ENCODE measurements at regions not wholly inside any gene's neighbourhood (a gene's known extent, or its start where the extent isn't known, plus 50 kb on each side); places are given as distances from the start of the nearest gene placed in this dataset.

DNA sequence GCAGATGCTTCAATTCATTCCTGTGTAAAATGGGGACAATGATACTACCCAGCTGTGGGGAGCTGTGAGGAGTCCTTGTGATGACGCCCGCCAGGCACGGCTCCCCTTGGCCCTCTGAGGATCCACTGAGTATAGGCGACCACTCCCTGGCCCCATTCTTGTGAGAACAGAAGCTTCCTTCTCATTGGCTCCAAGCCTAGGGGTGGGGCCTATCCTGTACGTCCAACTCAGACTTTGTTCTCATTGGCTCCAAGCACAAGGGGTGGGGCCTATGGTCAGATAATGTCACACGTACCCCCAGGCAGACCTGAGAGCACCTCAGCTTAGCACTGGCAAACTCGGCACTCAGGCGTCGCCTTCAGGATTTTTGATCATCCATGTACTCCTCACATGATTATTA lies 232.9 kb upstream of the MVB12B start:
- DNase-seq (ENCODE audit: low spot score) = no peak

- no peak for DNase-seq (ENCODE audit: low spot score)
Observed at GRCh38 chr9:126095546-126096190, 231.0 kb upstream of the MVB12B start.

DNA sequence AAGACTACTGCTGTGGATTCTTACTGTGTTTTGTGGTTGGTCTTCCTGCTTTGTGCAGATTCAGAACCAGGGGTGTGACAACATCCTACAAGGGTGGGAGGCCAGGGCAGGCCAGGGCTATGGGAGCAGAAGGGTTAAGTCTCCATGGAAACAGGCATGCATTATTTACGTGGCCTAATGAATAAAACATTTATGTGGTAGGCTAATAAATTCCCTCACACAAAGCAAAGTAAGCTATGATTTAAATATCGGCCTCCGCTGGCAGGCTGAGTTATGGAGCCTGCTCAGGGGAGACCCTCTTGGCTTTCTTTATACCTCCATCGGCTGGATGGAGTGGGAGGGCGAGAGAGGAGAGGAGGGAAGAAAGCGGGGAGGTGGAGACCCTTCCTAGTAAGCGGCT lies 230.3 kb upstream of the MVB12B start:
- DNase-seq (ENCODE audit: low spot score) = no peak

GRCh38 chr9:126097679-126098078 lies 228.9 kb upstream of the MVB12B start:
- no peak for DNase-seq (ENCODE audit: low spot score)

- DNase-seq (ENCODE audit: low spot score) = no peak
Observed at GRCh38 chr9:126106404-126106803, 220.2 kb upstream of the MVB12B start.

DNA sequence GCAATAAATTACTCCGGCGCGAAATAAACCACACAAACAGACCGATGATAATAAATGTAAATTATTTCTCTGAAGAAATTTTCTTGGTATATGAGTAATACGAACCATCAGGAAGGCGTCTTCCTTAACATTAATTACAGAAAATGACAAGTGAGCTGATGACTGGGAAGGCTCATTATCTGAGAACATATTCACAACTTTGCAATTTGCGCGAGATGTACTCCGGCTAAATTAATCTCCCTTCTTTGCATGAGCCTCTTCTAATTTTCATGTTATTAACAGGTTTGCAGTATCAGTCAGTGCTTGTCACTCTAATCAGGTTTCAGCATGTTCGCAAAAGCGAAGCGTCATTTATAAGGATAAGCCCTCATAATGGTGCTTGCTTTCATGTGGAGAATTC lies 218.9 kb upstream of the MVB12B start:
- DNase-seq (ENCODE audit: low spot score) = no peak

DNA sequence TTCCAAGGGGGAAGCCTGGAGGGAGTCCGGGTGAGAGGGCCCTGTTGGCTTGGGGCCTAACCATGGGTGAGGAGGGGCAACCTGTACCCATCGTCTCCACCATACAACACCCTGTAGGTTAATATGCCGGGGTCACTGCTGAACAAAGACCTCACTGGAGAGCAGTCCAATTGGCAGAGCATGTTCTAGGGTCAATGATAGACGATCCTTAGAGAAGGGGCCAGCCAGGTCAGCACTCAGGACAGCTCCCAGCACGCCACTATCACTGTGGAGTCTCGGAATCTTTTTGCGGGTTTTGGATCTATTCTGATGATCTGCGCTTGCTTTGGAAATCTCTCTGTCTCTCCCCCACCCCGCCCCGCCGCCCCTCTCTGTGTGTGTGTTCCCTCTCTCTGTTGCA lies 218.4 kb upstream of the MVB12B start:
- no peak for DNase-seq (ENCODE audit: low spot score)

DNA sequence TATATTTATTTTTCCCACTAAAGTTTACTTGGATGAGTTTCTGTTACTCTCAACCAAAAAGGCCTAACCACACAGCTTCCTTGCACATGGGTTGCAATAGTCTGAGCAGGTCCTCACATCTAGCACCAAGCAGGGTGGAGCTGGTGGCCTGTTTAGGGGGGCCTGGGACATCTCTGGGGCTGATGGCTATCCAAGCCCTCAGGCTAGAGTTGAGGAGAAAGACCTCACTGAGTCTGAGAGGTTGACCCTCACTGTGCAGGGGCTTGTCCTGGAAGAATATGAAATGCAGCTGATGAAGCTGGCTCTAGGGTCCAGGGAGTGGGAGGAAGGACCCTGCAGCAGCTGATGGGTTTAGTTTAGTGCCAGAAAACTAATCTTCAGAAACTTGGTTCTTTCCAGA lies 217.1 kb upstream of the MVB12B start:
- no peak for DNase-seq (ENCODE audit: low spot score)

GRCh38 chr9:126111556-126111955 lies 215.1 kb upstream of the MVB12B start:
- no peak for DNase-seq (ENCODE audit: low spot score)

DNA sequence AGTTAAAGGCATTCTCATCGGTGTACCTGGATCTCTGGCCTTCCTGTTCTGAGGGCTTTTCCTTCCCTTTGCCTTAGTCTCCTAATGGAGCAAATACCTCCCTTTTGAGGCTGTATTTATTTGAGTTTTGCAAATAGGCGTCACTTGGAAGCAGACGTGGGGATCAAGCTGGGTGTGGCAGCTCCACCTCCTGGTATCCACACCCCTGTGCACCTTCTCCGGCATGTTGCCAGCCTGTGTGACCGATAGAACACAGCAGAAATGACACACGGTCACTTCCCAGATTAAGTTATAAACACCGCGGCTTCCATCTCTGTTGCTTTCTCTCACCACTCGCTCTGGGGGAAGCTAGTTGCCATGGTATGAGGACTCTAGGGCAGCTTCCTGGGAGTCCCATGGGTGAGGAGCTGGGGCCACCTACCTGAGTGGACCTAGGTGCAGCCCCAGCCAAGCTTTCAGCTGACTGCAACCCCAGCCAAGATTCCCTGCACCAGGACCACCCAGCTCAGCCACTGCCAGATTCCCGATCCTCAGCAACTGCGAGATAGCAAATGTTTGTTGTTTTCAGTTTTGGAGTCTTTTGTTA lies 214.4 kb upstream of the MVB12B start:
- DNase-seq (ENCODE audit: low spot score) = no peak

DNA sequence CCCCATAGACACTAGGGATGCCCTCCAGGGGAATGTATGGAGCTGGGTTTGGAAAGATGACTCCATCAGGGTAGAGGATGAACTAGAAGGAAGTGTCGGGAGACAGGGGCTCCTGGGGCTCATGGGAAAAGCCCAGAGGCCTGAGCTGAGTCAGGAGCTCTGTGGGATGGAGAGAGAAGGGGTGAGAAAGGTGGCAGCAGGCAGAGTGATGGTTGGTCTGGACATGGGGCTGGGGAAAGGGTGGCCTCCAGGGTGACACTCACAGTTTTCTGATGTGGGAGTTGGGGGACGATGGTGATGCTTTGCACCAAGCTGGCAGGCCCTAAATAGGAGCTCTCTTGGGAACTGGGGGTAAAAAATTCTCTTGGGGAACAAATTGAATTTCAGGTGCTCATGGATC lies 213.5 kb upstream of the MVB12B start:
- DNase-seq (ENCODE audit: low spot score) = no peak

GRCh38 chr9:126113756-126114408 lies 212.7 kb upstream of the MVB12B start:
- no peak for DNase-seq (ENCODE audit: low spot score)

- DNase-seq (ENCODE audit: low spot score) = no peak
Observed at GRCh38 chr9:126114409-126114760, 212.2 kb upstream of the MVB12B start.

DNA sequence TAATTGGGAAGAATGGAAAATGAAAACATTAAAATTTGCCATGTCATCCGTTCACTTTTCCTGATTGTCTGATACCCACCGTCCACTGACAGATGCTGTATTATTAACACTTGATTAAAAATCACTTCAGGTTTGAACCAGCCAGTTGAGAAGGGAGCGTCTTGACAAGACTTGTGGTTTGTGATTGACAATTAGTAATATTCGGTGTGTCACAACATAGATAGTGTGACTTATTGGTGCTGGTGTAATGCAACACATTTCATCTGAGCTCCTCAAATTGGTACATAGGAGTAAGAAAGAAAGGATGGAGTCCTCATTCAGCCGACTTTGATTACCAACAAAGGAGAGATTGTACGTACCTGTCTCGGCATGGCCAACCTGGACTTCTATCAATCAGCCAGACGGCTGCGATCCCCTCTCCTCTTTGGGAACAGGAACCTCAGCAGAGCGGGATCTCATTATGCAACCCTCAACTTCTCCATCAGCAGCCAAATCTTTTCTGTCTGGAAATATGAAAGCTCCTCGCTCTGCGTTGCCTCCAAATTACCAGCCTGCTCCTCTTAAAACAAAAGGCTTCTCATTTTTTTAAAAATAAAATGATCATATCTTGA lies 211.7 kb upstream of the MVB12B start:
- DNase-seq (ENCODE audit: low spot score) = no peak

- DNase-seq (ENCODE audit: low spot score) = no peak
Observed at GRCh38 chr9:126116351-126117157, 210.1 kb upstream of the MVB12B start.

GRCh38 chr9:126117158-126117425 lies 209.5 kb upstream of the MVB12B start:
- no peak for DNase-seq (ENCODE audit: low spot score)

DNA sequence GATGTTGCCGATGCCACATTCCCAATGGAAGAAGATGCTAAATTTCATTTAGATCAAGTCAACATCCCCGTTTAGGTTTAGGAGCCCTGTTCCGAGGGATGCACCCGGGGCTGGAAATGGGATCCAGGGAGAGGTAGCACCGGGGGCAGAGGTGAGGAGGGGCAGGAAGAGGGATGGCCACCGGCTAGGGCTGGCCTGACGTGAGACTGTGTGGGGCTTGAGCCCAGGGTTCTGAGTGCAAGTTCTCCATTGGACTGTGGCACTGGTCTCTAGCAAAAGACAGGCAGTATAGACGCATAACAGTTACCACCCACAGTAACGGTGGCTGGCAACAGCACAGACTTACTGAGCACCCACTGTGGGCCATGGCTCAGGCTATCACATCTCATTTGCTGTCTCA lies 209.0 kb upstream of the MVB12B start:
- DNase-seq (ENCODE audit: low spot score) = no peak

GRCh38 chr9:126119731-126120130 lies 206.9 kb upstream of the MVB12B start:
- DNase-seq (ENCODE audit: low spot score) = no peak

- DNase-seq (ENCODE audit: low spot score) = no peak
Observed at GRCh38 chr9:126122901-126123616, 203.6 kb upstream of the MVB12B start.

DNA sequence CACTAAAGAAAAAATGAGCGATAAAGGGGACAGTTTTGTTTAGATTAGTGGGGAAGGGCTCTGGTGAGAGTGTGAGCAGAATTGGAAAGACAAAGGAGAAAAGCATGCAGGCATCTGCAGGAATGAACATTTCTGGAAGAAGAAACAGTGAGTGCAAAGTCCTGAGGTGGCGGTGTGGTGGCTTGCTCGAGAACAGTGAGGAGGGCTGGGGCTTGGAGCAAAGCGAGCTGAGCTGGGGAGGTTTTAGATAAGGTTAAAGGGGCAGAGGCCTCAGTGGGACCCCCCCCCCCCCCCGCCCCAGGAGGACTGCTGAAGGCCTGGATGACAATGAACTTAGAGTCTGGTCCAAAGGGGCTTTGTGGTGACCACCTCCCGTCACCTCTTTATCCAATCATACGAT lies 202.7 kb upstream of the MVB12B start:
- DNase-seq (ENCODE audit: low spot score) = no peak

DNA sequence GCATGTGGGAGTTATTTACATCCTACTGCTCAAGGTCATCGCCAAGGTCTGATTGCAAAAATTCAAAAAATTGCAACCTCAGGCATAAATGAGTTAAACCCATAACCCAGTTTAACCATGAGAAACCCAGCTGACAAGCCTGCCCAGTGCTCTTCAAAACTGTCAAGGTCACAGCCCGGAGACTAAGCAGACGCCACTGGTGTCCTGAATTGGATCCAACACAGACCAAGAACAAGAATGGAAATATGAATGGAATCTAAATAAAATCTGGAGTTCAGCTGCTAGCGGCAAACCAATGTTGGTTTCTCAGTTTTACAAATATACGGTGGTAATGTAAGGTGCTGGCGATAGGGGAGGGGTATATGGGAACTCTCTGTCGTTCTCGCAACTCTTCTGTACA lies 201.5 kb upstream of the MVB12B start:
- DNase-seq (ENCODE audit: low spot score) = no peak

DNA sequence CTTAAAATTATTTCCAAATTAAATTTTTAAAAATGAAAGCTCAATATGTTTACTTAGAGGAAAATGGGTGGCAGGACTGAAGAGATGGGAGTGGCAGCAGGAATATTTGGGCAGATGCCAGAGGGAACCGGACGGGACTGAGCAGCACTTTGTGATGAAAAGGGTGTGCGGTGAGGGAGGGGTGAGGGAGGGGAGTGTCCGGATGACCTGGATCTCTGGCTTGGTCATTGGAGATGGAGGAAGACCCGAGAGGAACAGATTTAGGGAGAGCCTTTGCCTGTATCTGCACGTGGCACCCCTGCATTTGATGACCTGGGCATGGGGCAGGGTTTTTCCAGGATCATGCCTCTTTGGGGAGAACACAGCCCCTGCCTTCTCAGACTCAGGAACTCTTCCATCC lies 201.1 kb upstream of the MVB12B start:
- no peak for DNase-seq (ENCODE audit: low spot score)

Data from cerebellar cortex (tissue), 1 donor.